Karpas-422 (cell line): ENCODE measurements at regions not wholly inside any gene's neighbourhood (a gene's known extent, or its start where the extent isn't known, plus 50 kb on each side); places are given as distances from the start of the nearest gene placed in this dataset.
"Not testable (repeated sequence)": the region's sequence is repeated elsewhere in the genome, so short reads cannot be mapped to it uniquely, and the experiment has no call there.

Source experiments
- DNase-seq: peaks from one replicate; pipeline ENCODE4 v3.0.0-alpha.2; 2015
- H2AFZ ChIP-seq: fragments of 200-600 bp; sonication (generic); 2 replicates; pipeline ENCODE4 v1.6.1; 2014; ENCODE audit warnings: antibody characterized with exemption, low read length, mixed read lengths
- H3K27ac ChIP-seq: fragments of 200-600 bp; sonication (generic); 2 replicates; pipeline ENCODE4 v1.5.1; 2014; ENCODE audit warnings: mild to moderate bottlenecking, low read length, moderate library complexity
- H3K27me3 ChIP-seq: fragments of 200-600 bp; sonication (generic); 2 replicates; pipeline ENCODE4 v1.6.1; 2014; ENCODE audit warnings: low read length, mixed read lengths
- H3K36me3 ChIP-seq: fragments of 200-600 bp; sonication (generic); 2 replicates; pipeline ENCODE4 v1.6.1; 2014; ENCODE audit warnings: low read length, mixed read lengths; ENCODE audit not compliant: insufficient read depth
- H3K4me1 ChIP-seq: fragments of 200-600 bp; sonication (generic); 2 replicates; pipeline ENCODE4 v1.6.1; 2014; ENCODE audit warnings: mild to moderate bottlenecking, low read length, mixed read lengths
- H3K4me2 ChIP-seq: fragments of 200-600 bp; sonication (generic); 2 replicates; pipeline ENCODE4 v1.6.1; 2014; ENCODE audit warnings: low read length, low read depth, mild to moderate bottlenecking; ENCODE audit not compliant: poor library complexity, severe bottlenecking
- H3K4me3 ChIP-seq: fragments of 200-600 bp; sonication (generic); 2 replicates; pipeline ENCODE4 v1.5.1; 2014; ENCODE audit warnings: mild to moderate bottlenecking, antibody characterized with exemption, low read length, mixed read lengths
- H3K79me2 ChIP-seq: fragments of 200-600 bp; sonication (generic); 2 replicates; pipeline ENCODE4 v1.6.1; 2014; ENCODE audit warnings: mild to moderate bottlenecking, low read length, mixed read lengths
- H3K9ac ChIP-seq: fragments of 200-600 bp; sonication (generic); 2 replicates; pipeline ENCODE4 v1.6.0; 2014; ENCODE audit warnings: low read length
- H3K9me2 ChIP-seq: fragments of 200-600 bp; sonication (generic), shearing (Covaris generic); replicated peaks from 2 replicates; pipeline ENCODE4 v1.6.0; 2014; ENCODE audit warnings: mild to moderate bottlenecking, low read length, moderate library complexity; ENCODE audit not compliant: insufficient read depth
- H3K9me3 ChIP-seq: fragments of 300-700, 200-600 bp; sonication (generic); 2 replicates; pipeline ENCODE4 v1.6.1; 2014; ENCODE audit warnings: low read length, mixed read lengths
- H4K20me1 ChIP-seq: fragments of 200-600 bp; sonication (generic); 2 replicates; pipeline ENCODE4 v1.6.1; 2014; ENCODE audit warnings: mild to moderate bottlenecking, antibody characterized with exemption, low read length, low read depth; ENCODE audit not compliant: insufficient read depth

GRCh38 chr7:155380976-155381851, 76.7 kb upstream of the EN2 start:
- H3K4me2 ChIP-seq = no peak overlapping the region
- H3K4me1 ChIP-seq = no peaks in the 10 kb centered on the region
- H3K4me3 ChIP-seq = no peak overlapping the region
- H3K36me3 ChIP-seq = no peaks in the 10 kb centered on the region
- H4K20me1 ChIP-seq = peaks cover 5% of the 10 kb centered on the region; the same call in 1 of the 2 replicates
- H3K9me3 ChIP-seq = no peaks in the 10 kb centered on the region
- no peak overlapping the region for H3K27ac ChIP-seq
- no peak for DNase-seq
- H2AFZ ChIP-seq = no peak overlapping the region
- no peaks in the 10 kb centered on the region for H3K79me2 ChIP-seq
- no peaks in the 10 kb centered on the region for H3K27me3 ChIP-seq
- H3K9ac ChIP-seq = no peak overlapping the region
- H3K9me2 ChIP-seq = no peaks in the 10 kb centered on the region

GRCh38 chr7:155381852-155382801, 75.8 kb upstream of the EN2 start:
- H3K9me3 ChIP-seq = no peaks in the 10 kb centered on the region
- H2AFZ ChIP-seq = no peak overlapping the region
- H3K9me2 ChIP-seq = no peaks in the 10 kb centered on the region
- no peaks in the 10 kb centered on the region for H3K4me1 ChIP-seq
- H3K36me3 ChIP-seq = no peaks in the 10 kb centered on the region
- H4K20me1 ChIP-seq = peaks cover 5% of the 10 kb centered on the region; the same call in 1 of the 2 replicates
- no peak for DNase-seq
- no peak overlapping the region for H3K4me2 ChIP-seq
- H3K27me3 ChIP-seq = no peaks in the 10 kb centered on the region
- H3K4me3 ChIP-seq = no peak overlapping the region
- H3K27ac ChIP-seq = no peak overlapping the region
- no peak overlapping the region for H3K9ac ChIP-seq
- H3K79me2 ChIP-seq = no peaks in the 10 kb centered on the region

GRCh38 chr7:155382802-155383171, 75.1 kb upstream of the EN2 start:
- Histone ChIP-seq H3K36me3 (no peaks in the 10 kb centered on the region), H3K4me2 (no peak overlapping the region), H4K20me1 (peaks cover 5% of the 10 kb centered on the region; the same call in 1 of the 2 replicates), H2AFZ (no peak overlapping the region), H3K27me3 (no peaks in the 10 kb centered on the region), H3K9me3 (no peaks in the 10 kb centered on the region), H3K4me3 (no peak overlapping the region), H3K4me1 (no peaks in the 10 kb centered on the region), H3K9me2 (no peaks in the 10 kb centered on the region), H3K79me2 (no peaks in the 10 kb centered on the region), H3K9ac (no peak overlapping the region), H3K27ac (no peak overlapping the region)
- no peak for DNase-seq

- H3K36me3 ChIP-seq = no peaks in the 10 kb centered on the region
- no peak overlapping the region for H3K9ac ChIP-seq
- H3K4me1 ChIP-seq = no peaks in the 10 kb centered on the region
- H3K4me3 ChIP-seq = no peak overlapping the region
- no peaks in the 10 kb centered on the region for H3K9me2 ChIP-seq
- DNase-seq = no peak
- H3K9me3 ChIP-seq = no peaks in the 10 kb centered on the region
- H3K27me3 ChIP-seq = no peaks in the 10 kb centered on the region
- H2AFZ ChIP-seq = no peak overlapping the region
- peaks cover 5% of the 10 kb centered on the region; the same call in 1 of the 2 replicates for H4K20me1 ChIP-seq
- no peak overlapping the region for H3K27ac ChIP-seq
- no peak overlapping the region for H3K4me2 ChIP-seq
- H3K79me2 ChIP-seq = no peaks in the 10 kb centered on the region
Measured at GRCh38 chr7:155383756-155384491, 74.0 kb upstream of the EN2 start.

GRCh38 chr7:155384751-155385150, 73.2 kb upstream of the EN2 start:
- H3K27me3 ChIP-seq = no peaks in the 10 kb centered on the region
- no peaks in the 10 kb centered on the region for H3K36me3 ChIP-seq
- no peaks in the 10 kb centered on the region for H3K79me2 ChIP-seq
- no peaks in the 10 kb centered on the region for H3K9me2 ChIP-seq
- H3K9ac ChIP-seq = no peak overlapping the region
- H4K20me1 ChIP-seq = peaks cover 5% of the 10 kb centered on the region; the same call in 1 of the 2 replicates
- no peaks in the 10 kb centered on the region for H3K4me1 ChIP-seq
- H3K9me3 ChIP-seq = no peaks in the 10 kb centered on the region
- no peak overlapping the region for H2AFZ ChIP-seq
- H3K4me3 ChIP-seq = no peak overlapping the region
- no peak overlapping the region for H3K27ac ChIP-seq
- H3K4me2 ChIP-seq = no peak overlapping the region
- DNase-seq = no peak

- H3K36me3 ChIP-seq, H3K4me2 ChIP-seq, H3K27ac ChIP-seq, H3K9me3 ChIP-seq, H3K4me1 ChIP-seq, H3K9me2 ChIP-seq, H3K27me3 ChIP-seq, H3K9ac ChIP-seq, DNase-seq, H3K4me3 ChIP-seq, H4K20me1 ChIP-seq, H3K79me2 ChIP-seq, H2AFZ ChIP-seq: not testable (repeated sequence)
Measured at GRCh38 chr7:155385182-155385581, 72.7 kb upstream of the EN2 start.

GRCh38 chr7:155386608-155387007, 71.3 kb upstream of the EN2 start:
- Histone ChIP-seq H3K9ac (no peak overlapping the region), H3K4me1 (no peaks in the 10 kb centered on the region), H3K36me3 (no peaks in the 10 kb centered on the region), H3K4me3 (no peak overlapping the region), H3K27me3 (no peaks in the 10 kb centered on the region), H4K20me1 (no peaks in the 10 kb centered on the region), H3K4me2 (no peak overlapping the region), H3K9me2 (no peaks in the 10 kb centered on the region), H2AFZ (no peak overlapping the region), H3K27ac (no peak overlapping the region), H3K79me2 (no peaks in the 10 kb centered on the region), H3K9me3 (no peaks in the 10 kb centered on the region)
- DNase-seq = no peak
